Neural progenitor cell (in vitro differentiated cells): ENCODE measurements at regions not wholly inside any gene's neighbourhood (a gene's known extent, or its start where the extent isn't known, plus 50 kb on each side); places are given as distances from the start of the nearest gene placed in this dataset.
A peak's percentile ranks its signal among the peaks of the same experiment; 100 is the strongest.

Source experiments
- DNase-seq: peaks from one replicate; pipeline ENCODE4 v3.0.0-alpha.2; 2016; ENCODE audit warnings: low spot score
- H2AFZ ChIP-seq: fragments of 200-600 bp; sonication (generic); replicated peaks from 2 replicates; pipeline ENCODE4 v1.6.1; 2016; ENCODE audit warnings: antibody characterized with exemption
- H3F3A ChIP-seq: fragments of 200-600 bp; sonication (generic); 2 replicates; pipeline ENCODE4 v1.6.1; 2016; ENCODE audit warnings: antibody characterized with exemption, low read depth
- H3K27ac ChIP-seq: fragments of 200-600 bp; sonication (generic); 2 replicates; pipeline ENCODE4 v1.5.1; 2016; ENCODE audit warnings: mild to moderate bottlenecking
- H3K27me3 ChIP-seq: fragments of 200-600 bp; sonication (generic); 2 replicates; pipeline ENCODE4 v1.6.1; 2016; ENCODE audit warnings: mild to moderate bottlenecking, moderate library complexity
- H3K36me3 ChIP-seq: fragments of 200-600 bp; sonication (generic); 2 replicates; pipeline ENCODE4 v1.5.1; 2016
- H3K4me1 ChIP-seq: fragments of 200-600 bp; sonication (generic); 2 replicates; pipeline ENCODE4 v1.6.1; 2016; ENCODE audit warnings: mixed run types
- H3K4me2 ChIP-seq: fragments of 200-600 bp; sonication (generic); 2 replicates; pipeline ENCODE4 v1.6.1; 2016
- H3K4me3 ChIP-seq: fragments of 200-600 bp; sonication (generic); 2 replicates; pipeline ENCODE4 v1.5.1; 2016
- H3K79me2 ChIP-seq: fragments of 200-600 bp; sonication (generic); 2 replicates; pipeline ENCODE4 v1.6.1; 2016; ENCODE audit warnings: low read depth
- H3K9ac ChIP-seq: fragments of 200-600 bp; sonication (generic); 2 replicates; pipeline ENCODE4 v1.6.1; 2016
- H3K9me3 ChIP-seq: fragments of 200-600 bp; sonication (generic); 2 replicates; pipeline ENCODE4 v1.5.1; 2016; ENCODE audit warnings: low read depth
- H4K20me1 ChIP-seq: fragments of 200-600 bp; sonication (generic); 2 replicates; pipeline ENCODE4 v1.6.1; 2016; ENCODE audit warnings: low read depth
- H3K27ac Mint-ChIP-seq: 3 replicates; pipeline ENCODE4 v1.8.0; 2021; ENCODE audit warnings: mixed read lengths
- H3K27me3 Mint-ChIP-seq: 2 replicates; pipeline ENCODE4 v1.8.0; 2022; ENCODE audit warnings: low read depth, mild to moderate bottlenecking, inconsistent platforms, moderate library complexity, mixed read lengths; ENCODE audit not compliant: insufficient read depth
- H3K36me3 Mint-ChIP-seq: 3 replicates; pipeline ENCODE4 v1.8.0; 2021; ENCODE audit warnings: mixed read lengths
- H3K4me1 Mint-ChIP-seq: 3 replicates; pipeline ENCODE4 v1.8.0; 2021; ENCODE audit warnings: mixed read lengths
- H3K4me3 Mint-ChIP-seq: 3 replicates; pipeline ENCODE4 v1.8.0; 2021; ENCODE audit warnings: mild to moderate bottlenecking, moderate library complexity, mixed read lengths
- H3K9me3 Mint-ChIP-seq: 3 replicates; pipeline ENCODE4 v1.8.0; 2020; ENCODE audit warnings: mixed read lengths
- CTCF ChIP-seq: fragments of 200-600 bp; sonication (generic); IDR thresholded peaks from 2 replicates; pipeline ENCODE4 v1.5.1; 2017; ENCODE audit warnings: antibody characterized with exemption, mild to moderate bottlenecking
- EZH2 ChIP-seq: fragments of 200-600 bp; sonication (generic); IDR thresholded peaks from 2 replicates; pipeline ENCODE4 v1.6.1; 2017; ENCODE audit warnings: antibody characterized with exemption, mild to moderate bottlenecking, moderate library complexity
- EZH2phosphoT487 ChIP-seq: fragments of 200-600 bp; sonication (generic); IDR thresholded peaks from 2 replicates; pipeline ENCODE4 v1.6.1; 2017; ENCODE audit warnings: antibody characterized with exemption

DNA sequence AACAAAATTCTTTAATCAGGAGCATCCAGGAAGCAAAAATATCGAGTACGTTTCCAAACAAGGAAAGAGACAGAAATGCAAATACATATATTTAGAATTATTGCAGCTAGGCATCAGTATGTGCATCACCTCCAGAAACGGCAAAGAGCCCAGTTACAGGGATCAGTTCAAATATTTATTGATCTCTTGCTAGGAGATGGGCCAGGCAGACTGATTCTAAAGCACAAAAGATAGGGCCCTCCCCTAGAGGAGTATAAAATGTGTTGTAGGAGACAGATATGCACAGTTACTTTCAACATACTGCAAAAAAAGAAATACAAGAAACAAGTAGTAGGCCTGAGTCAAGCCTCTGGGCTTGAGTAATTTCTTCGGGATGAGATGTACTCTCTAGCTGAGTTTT, 80.7 kb upstream of the NHSL1 start:
- H3K4me1 ChIP-seq, result peaks cover 37% of the 10 kb centered on the region
- Mint-ChIP-seq H3K27me3 (no peaks in the 10 kb centered on the region), H3K4me3 (no peak overlapping the region), H3K36me3 (no peaks in the 10 kb centered on the region), H3K9me3 (no peaks in the 10 kb centered on the region), H3K27ac (no peak overlapping the region), H3K4me1 (peaks cover 33% of the 10 kb centered on the region)
- H3F3A ChIP-seq, result peaks cover 17% of the 10 kb centered on the region
- no peak for DNase-seq
- no peak overlapping the region for H3K27ac ChIP-seq
- no peaks in the 10 kb centered on the region for H3K36me3 ChIP-seq
- peaks cover 4% of the 10 kb centered on the region for H4K20me1 ChIP-seq
- H3K9me3 ChIP-seq, result no peaks in the 10 kb centered on the region
- TF ChIP-seq EZH2 (no peak), EZH2phosphoT487 (no peak), CTCF (no peak)
- H2AFZ ChIP-seq, result no peak overlapping the region
- peaks cover 12% of the 10 kb centered on the region for H3K79me2 ChIP-seq
- no peak overlapping the region for H3K9ac ChIP-seq
- no peaks in the 10 kb centered on the region for H3K27me3 ChIP-seq
- no peak overlapping the region for H3K4me2 ChIP-seq
- no peak overlapping the region for H3K4me3 ChIP-seq

- peaks cover 6% of the 10 kb centered on the region for H3K79me2 ChIP-seq
- no peaks in the 10 kb centered on the region for H3K36me3 Mint-ChIP-seq
- peak overlapping the region; percentile 0 for H3K27ac ChIP-seq
- TF ChIP-seq CTCF (no peak), EZH2phosphoT487 (no peak), EZH2 (no peak)
- no peak overlapping the region for H3K9ac ChIP-seq
- H4K20me1 ChIP-seq, result peaks cover 4% of the 10 kb centered on the region
- peaks cover 27% of the 10 kb centered on the region for H3K4me1 Mint-ChIP-seq
- H3K36me3 ChIP-seq, result no peaks in the 10 kb centered on the region
- no peak overlapping the region for H3K4me3 ChIP-seq
- H3K4me2 ChIP-seq, result no peak overlapping the region
- peak overlapping the region; percentile 25 for H3K27ac Mint-ChIP-seq
- H3K4me3 Mint-ChIP-seq, result no peak overlapping the region
- no peaks in the 10 kb centered on the region for H3K9me3 Mint-ChIP-seq
- no peaks in the 10 kb centered on the region for H3K27me3 ChIP-seq
- no peak for DNase-seq
- H3F3A ChIP-seq, result peaks cover 17% of the 10 kb centered on the region
- H3K27me3 Mint-ChIP-seq, result no peaks in the 10 kb centered on the region
- H3K9me3 ChIP-seq, result no peaks in the 10 kb centered on the region
- peaks cover 37% of the 10 kb centered on the region for H3K4me1 ChIP-seq
- no peak overlapping the region for H2AFZ ChIP-seq
These were observed 81.5 kb upstream of the NHSL1 start for GRCh38 chr6:138580801-138581200.

DNA sequence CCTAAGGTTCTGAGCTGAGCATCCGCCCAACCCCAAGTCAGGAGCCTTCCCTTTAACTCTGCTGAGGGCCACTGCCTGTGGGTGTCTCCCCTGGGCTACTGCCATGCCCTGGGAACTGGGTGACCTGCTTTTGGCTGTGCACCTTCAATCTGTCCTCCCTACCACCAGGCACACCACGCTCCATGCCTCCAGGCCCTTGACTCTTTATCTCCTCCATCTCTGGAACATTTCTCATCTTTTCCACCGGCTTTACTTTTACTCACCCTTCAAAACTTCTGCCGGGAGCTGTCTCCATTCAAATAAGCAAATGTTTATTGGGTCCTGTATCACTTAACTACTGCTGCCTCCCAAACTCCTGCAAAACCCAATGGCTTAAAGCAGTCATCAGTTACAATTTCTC, 83.3 kb upstream of the NHSL1 start:
- no peaks in the 10 kb centered on the region for H3K36me3 Mint-ChIP-seq
- peaks cover 21% of the 10 kb centered on the region for H3K4me1 ChIP-seq
- H2AFZ ChIP-seq, result no peak overlapping the region
- no peaks in the 10 kb centered on the region for H3K27me3 ChIP-seq
- H3K27me3 Mint-ChIP-seq, result peaks cover 7% of the 10 kb centered on the region
- H4K20me1 ChIP-seq, result no peaks in the 10 kb centered on the region
- H3K9me3 ChIP-seq, result no peaks in the 10 kb centered on the region
- no peak for DNase-seq
- peaks cover 11% of the 10 kb centered on the region for H3K4me1 Mint-ChIP-seq
- no peaks in the 10 kb centered on the region for H3K36me3 ChIP-seq
- H3F3A ChIP-seq, result peaks cover 9% of the 10 kb centered on the region
- H3K9ac ChIP-seq, result no peak overlapping the region
- no peak overlapping the region for H3K27ac Mint-ChIP-seq
- H3K9me3 Mint-ChIP-seq, result no peaks in the 10 kb centered on the region
- H3K4me3 Mint-ChIP-seq, result no peak overlapping the region
- no peak overlapping the region for H3K4me3 ChIP-seq
- peaks cover 9% of the 10 kb centered on the region for H3K79me2 ChIP-seq
- no peak overlapping the region for H3K4me2 ChIP-seq
- H3K27ac ChIP-seq, result no peak overlapping the region
- TF ChIP-seq EZH2phosphoT487 (no peak), CTCF (no peak), EZH2 (no peak)
